Panc1 (cell line): ENCODE measurements at regions not wholly inside any gene's neighbourhood (a gene's known extent, or its start where the extent isn't known, plus 50 kb on each side); places are given as distances from the start of the nearest gene placed in this dataset.
"Not testable (repeated sequence)": the region's sequence is repeated elsewhere in the genome, so short reads cannot be mapped to it uniquely, and the experiment has no call there.

Experiments
- ATAC-seq: fragments of 200-7000 bp; cut with Tn5 transposase; 2 replicates; pipeline ENCODE4 v1.9.1; 2020; ENCODE audit warnings: mild to moderate bottlenecking, moderate library complexity
- BruUV-seq: library from RNA; stranded (reverse); fragments of 400-500 nt; replicated peaks from 2 replicates; lab custom pipeline; 2021; lab: Mats Ljungman, UMichigan
- CTCF ChIA-PET: fragments of 300-600 bp; sonication (Branson Sonifier 250); formaldehyde crosslinking; loops from one replicate; lab custom pipeline; 2022; ENCODE audit warnings: antibody characterized with exemption; lab: Charles Lee
- POLR2A ChIA-PET: fragments of 300-600 bp; sonication (Branson Sonifier 250); formaldehyde crosslinking; loops from one replicate; lab custom pipeline; 2022; ENCODE audit warnings: antibody characterized with exemption; lab: Charles Lee
- DNase-seq: peaks from one replicate; pipeline ENCODE4 v3.0.0-alpha.2; 2010; ENCODE audit warnings: low read depth, low spot score
- H3K27ac ChIP-seq: 2 replicates; pipeline ENCODE4 v1.5.1; 2011; ENCODE audit warnings: mild to moderate bottlenecking, low read length, inconsistent platforms
- H3K27me3 ChIP-seq: fragments of 200-500 bp; sonication (Bioruptor generic); 2 replicates; pipeline ENCODE4 v1.6.0; 2014; ENCODE audit warnings: low read length, inconsistent platforms; ENCODE audit not compliant: control insufficient read depth, insufficient read depth
- H3K36me3 ChIP-seq: fragments of 200-500 bp; sonication (Bioruptor generic); 2 replicates; pipeline ENCODE4 v1.5.1; 2014; ENCODE audit warnings: inconsistent platforms, mild to moderate bottlenecking, low read length, moderate library complexity; ENCODE audit not compliant: control insufficient read depth, insufficient read depth
- H3K4me1 ChIP-seq: 2 replicates; pipeline ENCODE4 v1.5.1; 2011; ENCODE audit warnings: inconsistent platforms, mild to moderate bottlenecking, low read length, moderate library complexity; ENCODE audit not compliant: control insufficient read depth, insufficient read depth
- H3K4me3 ChIP-seq, 2 experiments: 2 replicates each; pipeline ENCODE4 v1.5.1; 2011 to 2012; ENCODE audit warnings: low read depth in 2 of 2, low read length in 2 of 2, mild to moderate bottlenecking in 2 of 2, inconsistent platforms in 1 of 2, moderate library complexity in 1 of 2
- H3K9me3 ChIP-seq: fragments of 200-500 bp; sonication (Bioruptor generic); 2 replicates; pipeline ENCODE4 v1.5.1; 2014; ENCODE audit warnings: low read depth, mild to moderate bottlenecking, inconsistent platforms, low read length, moderate library complexity; ENCODE audit not compliant: control insufficient read depth, insufficient read depth
- POLR2AphosphoS5 ChIP-seq: IDR thresholded peaks from 2 replicates; pipeline ENCODE4 v1.6.1; 2012; ENCODE audit warnings: mild to moderate bottlenecking, low read depth, low read length, moderate library complexity
- SIN3A ChIP-seq: IDR thresholded peaks from 2 replicates; pipeline ENCODE4 v1.6.1; 2012; ENCODE audit warnings: low read depth, mild to moderate bottlenecking, low read length, moderate library complexity, borderline replicate concordance; ENCODE audit not compliant: insufficient read depth
- TCF7L2 ChIP-seq: IDR thresholded peaks from 2 replicates; pipeline ENCODE4 v1.6.1; 2011; ENCODE audit warnings: mild to moderate bottlenecking, low read depth, low read length, inconsistent platforms
- in situ Hi-C: cut with HindIII; loops from 2 replicates; pipeline ENCODE4 v1.10.0; 2016; ENCODE audit warnings: low sequenced_read_pairs, low pct_unique_long_range_greater_than_20kb
- intact Hi-C: fragments of 100-400 bp; cut with micrococcal nuclease; formaldehyde crosslinking; loops from one replicate; pipeline ENCODE4 v1.10.0; 2022; ENCODE audit not compliant: unreplicated experiment
- TF ChIP-seq, protein P1 (sequence below), 2 experiments: IDR thresholded peaks; 2 replicates each; pipeline ENCODE4 v1.6.1; 2011 to 2012; ENCODE audit warnings: low read depth in 2 of 2, control low read depth in 1 of 2, low read length in 1 of 2, mild to moderate bottlenecking in 1 of 2, moderate library complexity in 1 of 2; ENCODE audit not compliant: insufficient read depth in 1 of 2
- TF ChIP-seq, protein P2 (sequence below): fragments of 450-650 bp; IDR thresholded peaks from 2 replicates; pipeline ENCODE4 v1.5.1; 2017; ENCODE audit warnings: mild to moderate bottlenecking

DNA sequence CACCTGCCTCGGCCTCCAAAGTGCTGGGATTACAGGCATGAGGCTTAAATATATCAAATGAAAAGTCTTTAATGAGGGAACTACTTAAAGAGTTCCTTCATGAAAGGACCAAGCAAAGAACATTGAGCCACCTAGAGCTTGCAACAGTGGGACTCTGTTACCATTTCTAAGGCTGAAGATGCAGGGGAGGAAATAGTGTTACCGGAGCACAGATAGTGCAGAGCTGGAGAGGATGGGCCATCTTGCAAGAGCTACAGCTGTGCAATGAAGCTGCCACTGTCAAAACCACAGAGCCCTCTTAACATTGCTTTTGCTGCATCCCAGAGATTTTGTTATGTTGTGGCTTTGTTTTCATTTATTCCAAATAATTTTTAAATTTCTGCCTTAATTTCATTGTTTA, 77.1 kb upstream of the NAA35 start:
- Histone ChIP-seq H3K27me3 (no peaks in the 10 kb centered on the region), H3K4me3 (no peak overlapping the region), H3K27ac (no peak overlapping the region), H3K36me3 (no peaks in the 10 kb centered on the region), H3K4me1 (no peaks in the 10 kb centered on the region), H3K9me3 (no peaks in the 10 kb centered on the region)
- in situ Hi-C loops = no loop called here
- no TSS peak for BruUV-seq
- TF ChIP-seq, protein P1, sequence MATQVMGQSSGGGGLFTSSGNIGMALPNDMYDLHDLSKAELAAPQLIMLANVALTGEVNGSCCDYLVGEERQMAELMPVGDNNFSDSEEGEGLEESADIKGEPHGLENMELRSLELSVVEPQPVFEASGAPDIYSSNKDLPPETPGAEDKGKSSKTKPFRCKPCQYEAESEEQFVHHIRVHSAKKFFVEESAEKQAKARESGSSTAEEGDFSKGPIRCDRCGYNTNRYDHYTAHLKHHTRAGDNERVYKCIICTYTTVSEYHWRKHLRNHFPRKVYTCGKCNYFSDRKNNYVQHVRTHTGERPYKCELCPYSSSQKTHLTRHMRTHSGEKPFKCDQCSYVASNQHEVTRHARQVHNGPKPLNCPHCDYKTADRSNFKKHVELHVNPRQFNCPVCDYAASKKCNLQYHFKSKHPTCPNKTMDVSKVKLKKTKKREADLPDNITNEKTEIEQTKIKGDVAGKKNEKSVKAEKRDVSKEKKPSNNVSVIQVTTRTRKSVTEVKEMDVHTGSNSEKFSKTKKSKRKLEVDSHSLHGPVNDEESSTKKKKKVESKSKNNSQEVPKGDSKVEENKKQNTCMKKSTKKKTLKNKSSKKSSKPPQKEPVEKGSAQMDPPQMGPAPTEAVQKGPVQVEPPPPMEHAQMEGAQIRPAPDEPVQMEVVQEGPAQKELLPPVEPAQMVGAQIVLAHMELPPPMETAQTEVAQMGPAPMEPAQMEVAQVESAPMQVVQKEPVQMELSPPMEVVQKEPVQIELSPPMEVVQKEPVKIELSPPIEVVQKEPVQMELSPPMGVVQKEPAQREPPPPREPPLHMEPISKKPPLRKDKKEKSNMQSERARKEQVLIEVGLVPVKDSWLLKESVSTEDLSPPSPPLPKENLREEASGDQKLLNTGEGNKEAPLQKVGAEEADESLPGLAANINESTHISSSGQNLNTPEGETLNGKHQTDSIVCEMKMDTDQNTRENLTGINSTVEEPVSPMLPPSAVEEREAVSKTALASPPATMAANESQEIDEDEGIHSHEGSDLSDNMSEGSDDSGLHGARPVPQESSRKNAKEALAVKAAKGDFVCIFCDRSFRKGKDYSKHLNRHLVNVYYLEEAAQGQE (IDR thresholded peaks at IDR 0.05; ENCODE audit: insufficient read depth in 1 of 2, low read depth in 2 of 2, low read length in 1 of 2) = no peak
- TF ChIP-seq TCF7L2 = no peak
- TF ChIP-seq SIN3A = no peak
- TF ChIP-seq, protein P2, sequence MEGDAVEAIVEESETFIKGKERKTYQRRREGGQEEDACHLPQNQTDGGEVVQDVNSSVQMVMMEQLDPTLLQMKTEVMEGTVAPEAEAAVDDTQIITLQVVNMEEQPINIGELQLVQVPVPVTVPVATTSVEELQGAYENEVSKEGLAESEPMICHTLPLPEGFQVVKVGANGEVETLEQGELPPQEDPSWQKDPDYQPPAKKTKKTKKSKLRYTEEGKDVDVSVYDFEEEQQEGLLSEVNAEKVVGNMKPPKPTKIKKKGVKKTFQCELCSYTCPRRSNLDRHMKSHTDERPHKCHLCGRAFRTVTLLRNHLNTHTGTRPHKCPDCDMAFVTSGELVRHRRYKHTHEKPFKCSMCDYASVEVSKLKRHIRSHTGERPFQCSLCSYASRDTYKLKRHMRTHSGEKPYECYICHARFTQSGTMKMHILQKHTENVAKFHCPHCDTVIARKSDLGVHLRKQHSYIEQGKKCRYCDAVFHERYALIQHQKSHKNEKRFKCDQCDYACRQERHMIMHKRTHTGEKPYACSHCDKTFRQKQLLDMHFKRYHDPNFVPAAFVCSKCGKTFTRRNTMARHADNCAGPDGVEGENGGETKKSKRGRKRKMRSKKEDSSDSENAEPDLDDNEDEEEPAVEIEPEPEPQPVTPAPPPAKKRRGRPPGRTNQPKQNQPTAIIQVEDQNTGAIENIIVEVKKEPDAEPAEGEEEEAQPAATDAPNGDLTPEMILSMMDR = no peak
- no peak for TF ChIP-seq POLR2AphosphoS5
- ATAC-seq (no peak), DNase-seq (no peak)
- intact Hi-C loops = no loop called here
- ChIA-PET POLR2A (no interaction called here), CTCF (no interaction called here)

DNA sequence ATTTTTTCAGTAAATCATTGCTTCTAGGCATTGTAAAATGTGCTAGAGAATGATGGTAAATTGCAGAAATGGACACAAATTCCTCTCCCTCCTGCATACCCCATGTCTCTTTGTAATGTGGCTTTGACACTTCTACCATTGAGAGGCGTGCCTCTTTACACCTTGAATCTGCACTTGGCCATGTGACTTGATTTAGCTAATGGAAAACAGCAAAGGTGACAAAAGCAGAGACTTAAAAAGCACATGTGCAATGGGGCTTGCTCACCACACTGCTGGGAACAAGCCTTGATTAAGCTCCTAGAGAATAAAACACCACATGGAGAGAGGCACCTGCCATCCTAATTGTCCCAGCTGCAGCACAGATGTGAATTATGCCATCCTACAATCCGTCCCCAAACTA, 69.9 kb upstream of the NAA35 start:
- intact Hi-C loops = no loop called here
- H3K27me3 ChIP-seq = no peaks in the 10 kb centered on the region
- POLR2A ChIA-PET = no interaction called here
- DNase-seq (no peak), ATAC-seq (no peak)
- in situ Hi-C loops = no loop called here
- no peak overlapping the region for H3K27ac ChIP-seq
- no TSS peak for BruUV-seq
- CTCF ChIA-PET = no interaction called here
- no peak overlapping the region for H3K4me3 ChIP-seq
- no peaks in the 10 kb centered on the region for H3K36me3 ChIP-seq
- TF ChIP-seq SIN3A (no peak), POLR2AphosphoS5 (no peak), TCF7L2 (no peak)
- TF ChIP-seq, protein P2 = no peak
- TF ChIP-seq, protein P1 (IDR thresholded peaks at IDR 0.05; ENCODE audit: insufficient read depth in 1 of 2, low read depth in 2 of 2, low read length in 1 of 2) = no peak
- H3K9me3 ChIP-seq = no peaks in the 10 kb centered on the region
- H3K4me1 ChIP-seq = no peaks in the 10 kb centered on the region

DNA sequence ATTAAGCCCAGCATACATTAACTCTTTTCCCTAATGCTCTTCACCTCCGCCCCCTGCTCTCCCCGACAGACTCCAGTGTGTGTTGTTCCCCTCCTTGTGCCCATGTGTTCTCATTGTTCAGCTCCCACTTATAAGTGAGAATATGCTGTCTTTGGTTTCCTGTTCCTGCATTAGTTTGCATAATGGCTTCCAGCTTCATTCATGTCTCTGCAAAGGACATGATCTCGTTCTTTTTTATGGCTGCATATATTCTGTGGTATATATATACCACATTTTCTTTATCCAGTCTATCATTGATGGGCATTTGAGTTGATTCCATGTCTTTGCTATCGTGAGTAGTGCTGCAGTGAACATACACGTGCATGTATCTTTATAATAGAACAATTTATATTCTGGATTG, 69.3 kb upstream of the NAA35 start:
- DNase-seq, BruUV-seq, H3K4me1 ChIP-seq, H3K36me3 ChIP-seq, POLR2A ChIA-PET, H3K4me3 ChIP-seq, H3K9me3 ChIP-seq, H3K27me3 ChIP-seq, ATAC-seq, intact Hi-C loops, CTCF ChIA-PET, in situ Hi-C loops, H3K27ac ChIP-seq: not testable (repeated sequence)
